AG09319 (cell line): ENCODE measurements at regions not wholly inside any gene's neighbourhood (a gene's known extent, or its start where the extent isn't known, plus 50 kb on each side); places are given as distances from the start of the nearest gene placed in this dataset.

ENCODE experiments used
- DNase-seq: peaks from one replicate; pipeline ENCODE4 v3.0.0-alpha.2; 2010; ENCODE audit warnings: low read depth; ENCODE audit errors: extremely low read depth
- TF ChIP-seq, protein P1 (sequence below): IDR thresholded peaks from 2 replicates; pipeline ENCODE4 v1.5.1; 2011; ENCODE audit warnings: low read depth, mild to moderate bottlenecking, inconsistent platforms, low read length, moderate library complexity

DNA sequence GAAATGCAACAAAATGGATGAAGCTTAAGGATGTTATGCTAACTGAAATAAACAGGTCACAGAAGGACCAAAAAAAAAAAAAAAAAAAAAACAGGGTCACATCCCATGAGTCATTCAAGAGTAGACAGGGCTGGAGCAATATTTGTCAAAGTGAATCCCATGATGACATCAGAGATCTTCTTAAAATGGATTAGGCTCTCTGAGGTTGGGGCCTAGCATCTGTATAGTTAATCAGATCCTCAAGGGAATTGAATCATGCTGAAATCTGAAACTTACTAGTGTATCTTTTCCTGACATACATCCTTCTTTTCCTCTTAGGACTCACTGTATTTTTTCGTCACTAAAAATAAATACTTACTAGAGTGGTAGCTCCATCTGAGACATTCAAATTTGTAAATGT, 380.6 kb upstream of the NXPH2 start:
- no peak for DNase-seq
- TF ChIP-seq, protein P1, sequence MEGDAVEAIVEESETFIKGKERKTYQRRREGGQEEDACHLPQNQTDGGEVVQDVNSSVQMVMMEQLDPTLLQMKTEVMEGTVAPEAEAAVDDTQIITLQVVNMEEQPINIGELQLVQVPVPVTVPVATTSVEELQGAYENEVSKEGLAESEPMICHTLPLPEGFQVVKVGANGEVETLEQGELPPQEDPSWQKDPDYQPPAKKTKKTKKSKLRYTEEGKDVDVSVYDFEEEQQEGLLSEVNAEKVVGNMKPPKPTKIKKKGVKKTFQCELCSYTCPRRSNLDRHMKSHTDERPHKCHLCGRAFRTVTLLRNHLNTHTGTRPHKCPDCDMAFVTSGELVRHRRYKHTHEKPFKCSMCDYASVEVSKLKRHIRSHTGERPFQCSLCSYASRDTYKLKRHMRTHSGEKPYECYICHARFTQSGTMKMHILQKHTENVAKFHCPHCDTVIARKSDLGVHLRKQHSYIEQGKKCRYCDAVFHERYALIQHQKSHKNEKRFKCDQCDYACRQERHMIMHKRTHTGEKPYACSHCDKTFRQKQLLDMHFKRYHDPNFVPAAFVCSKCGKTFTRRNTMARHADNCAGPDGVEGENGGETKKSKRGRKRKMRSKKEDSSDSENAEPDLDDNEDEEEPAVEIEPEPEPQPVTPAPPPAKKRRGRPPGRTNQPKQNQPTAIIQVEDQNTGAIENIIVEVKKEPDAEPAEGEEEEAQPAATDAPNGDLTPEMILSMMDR = no peak

DNA sequence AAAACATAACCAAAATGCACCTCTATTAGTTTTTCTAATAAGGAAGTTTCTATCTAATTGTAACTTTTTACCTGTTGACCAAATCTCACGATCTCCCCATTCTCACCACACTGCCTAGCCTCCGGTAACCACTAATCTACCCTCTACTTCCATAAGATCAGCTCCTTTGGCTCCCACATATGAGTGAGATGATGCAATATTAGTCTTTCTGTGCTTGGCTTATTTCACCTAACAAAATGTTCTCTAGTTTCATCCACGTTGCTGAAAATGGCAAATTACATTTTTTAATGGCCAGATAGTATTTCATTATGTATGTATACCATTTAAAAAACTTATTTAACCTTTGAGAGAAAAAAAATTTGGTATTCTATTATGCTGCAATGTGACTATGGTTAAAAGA, 379.0 kb upstream of the NXPH2 start:
- TF ChIP-seq, protein P1 = no peak
- no peak for DNase-seq

DNA sequence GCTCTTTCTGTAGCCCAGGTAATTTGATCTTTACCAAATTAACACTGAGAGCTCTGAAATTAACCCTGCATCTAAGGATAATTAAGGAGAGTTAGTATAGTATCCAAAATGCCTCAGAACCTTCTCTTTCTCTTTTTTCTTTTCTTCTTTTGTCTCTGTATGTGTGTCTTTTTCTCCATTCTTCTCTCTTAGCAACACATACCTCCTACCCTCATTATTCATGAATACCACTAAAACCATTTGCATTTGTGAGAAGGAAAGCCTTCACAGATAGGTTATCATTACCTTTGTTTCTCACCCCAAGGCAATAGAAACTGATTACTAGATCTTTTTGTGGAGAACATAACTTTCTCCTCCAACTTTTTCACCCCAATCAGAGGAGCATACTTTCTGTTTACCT, 376.5 kb upstream of the NXPH2 start:
- TF ChIP-seq, protein P1 = no peak
- DNase-seq = no peak

DNA sequence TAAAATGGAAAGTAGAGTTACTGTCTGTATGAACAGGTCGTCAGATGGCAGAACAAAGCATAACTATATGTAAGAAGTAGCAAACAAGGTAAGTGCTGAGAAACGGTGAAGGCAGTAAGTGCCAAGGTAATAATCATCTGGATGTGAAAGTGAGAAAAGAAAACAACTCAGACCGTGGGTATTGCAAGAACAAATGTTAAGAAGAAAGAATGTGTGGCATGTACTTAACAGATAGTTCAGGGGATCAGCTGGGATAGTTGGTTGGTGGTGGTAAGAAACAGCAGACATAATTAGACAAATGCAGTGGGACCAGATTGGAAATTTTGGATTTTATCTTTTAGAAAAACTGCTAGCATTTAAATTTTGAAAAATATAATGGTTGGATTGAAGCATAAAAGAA, 375.8 kb upstream of the NXPH2 start:
- no peak for DNase-seq
- TF ChIP-seq, protein P1 = no peak

DNA sequence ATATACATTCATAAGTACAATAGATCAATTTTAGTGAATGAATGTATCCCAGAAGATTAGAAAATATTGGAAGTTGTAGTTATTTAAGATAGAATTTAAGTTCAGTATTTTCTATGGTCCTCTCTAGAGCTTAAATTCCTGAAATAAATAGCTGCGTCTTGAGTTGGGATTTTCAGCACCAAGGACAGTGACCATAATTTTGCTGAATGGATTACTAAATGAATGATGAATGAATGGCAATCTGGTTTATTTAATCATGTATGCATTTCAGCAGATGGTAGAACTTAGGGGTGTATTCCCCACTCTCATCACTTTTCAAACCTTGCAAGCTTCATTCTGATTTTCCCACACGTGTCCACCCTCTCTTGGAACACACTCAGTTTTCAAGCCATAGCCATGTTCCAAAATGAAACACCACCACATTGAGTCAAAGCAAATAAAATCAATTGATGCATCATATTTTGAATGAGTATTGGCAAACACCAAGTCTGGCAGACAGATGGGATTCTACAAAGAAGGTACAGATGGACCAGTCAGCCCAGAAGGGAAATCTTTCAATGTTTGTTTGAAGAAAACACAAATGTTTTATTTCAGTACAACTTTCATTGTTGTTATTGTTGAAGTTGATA, 362.2 kb upstream of the NXPH2 start:
- no peak for DNase-seq
- TF ChIP-seq, protein P1 = no peak

DNA sequence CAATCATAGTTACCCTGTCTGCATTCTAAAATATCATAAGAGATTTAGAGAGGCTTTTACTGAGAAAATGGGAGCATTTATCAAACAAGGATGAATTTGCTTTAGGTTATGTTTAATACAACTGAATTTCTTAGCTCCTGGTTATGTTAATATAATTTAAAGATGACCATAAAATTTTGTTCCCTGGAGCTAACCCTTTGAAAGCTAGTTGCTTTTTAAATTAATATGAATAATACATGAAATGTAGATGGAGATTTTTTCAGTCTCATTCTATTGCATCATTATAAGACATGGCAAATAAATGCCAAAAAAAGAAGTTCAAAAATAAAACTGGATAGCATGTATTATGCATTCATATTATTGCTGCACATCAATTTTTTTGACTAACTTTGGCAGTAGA, 344.1 kb upstream of the NXPH2 start:
- TF ChIP-seq, protein P1 = no peak

DNA sequence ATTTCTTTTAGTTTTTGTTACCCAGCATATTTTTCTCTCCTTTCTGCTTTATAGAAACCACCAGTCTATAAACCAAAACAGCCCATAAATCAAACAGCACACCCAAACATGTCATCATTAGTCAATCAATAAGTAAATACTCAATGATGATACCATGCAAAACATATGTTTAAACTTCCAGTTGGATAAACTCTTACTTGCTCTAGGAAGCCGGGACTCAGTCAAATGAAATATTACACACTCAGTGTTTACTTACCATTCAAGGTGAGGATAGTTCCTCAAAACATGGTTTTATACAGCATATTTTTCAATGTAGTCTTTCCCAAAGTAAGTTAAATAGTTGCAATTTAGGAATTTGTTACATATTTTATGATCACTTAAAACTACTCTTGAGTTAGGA, 343.6 kb upstream of the NXPH2 start:
- no peak for DNase-seq
- TF ChIP-seq, protein P1 = no peak

More for the DNA sequence above, 344.1 kb upstream of the NXPH2 start:
- DNase-seq = no peak
